HG02884 (cell line): ENCODE measurements at regions not wholly inside any gene's neighbourhood (a gene's known extent, or its start where the extent isn't known, plus 50 kb on each side); places are given as distances from the start of the nearest gene placed in this dataset.

Experiments
- ATAC-seq: cut with Tn5 transposase; IDR thresholded peaks from one replicate; pipeline ENCODE4 v1.9.1; 2021; ENCODE audit warnings: mild to moderate bottlenecking, moderate library complexity; ENCODE audit not compliant: unreplicated experiment

- no peak for ATAC-seq
Observed at GRCh38 chr4:36917413-36917812, 327.1 kb upstream of the NWD2 start.

- ATAC-seq = no peak
Observed at GRCh38 chr4:36919721-36920120, 324.8 kb upstream of the NWD2 start.

- no peak for ATAC-seq
Observed at GRCh38 chr4:36921476-36922216, 322.9 kb upstream of the NWD2 start.

GRCh38 chr4:36930562-36931111 is 313.9 kb upstream of the NWD2 start:
- no peak for ATAC-seq

- ATAC-seq = no peak
Observed at GRCh38 chr4:36944232-36944631, 300.3 kb upstream of the NWD2 start.

- no peak for ATAC-seq
Observed at GRCh38 chr4:36961420-36961819, 283.1 kb upstream of the NWD2 start.

GRCh38 chr4:36966756-36967460 is 277.6 kb upstream of the NWD2 start:
- ATAC-seq = no peak

GRCh38 chr4:36979533-36979932 is 265.0 kb upstream of the NWD2 start:
- ATAC-seq = no peak

- peak; percentile 90 for ATAC-seq
Observed at GRCh38 chr4:36990128-36990872, 254.2 kb upstream of the NWD2 start.

- peak; percentile 74 for ATAC-seq
Observed at GRCh38 chr4:36997727-36998126, 246.8 kb upstream of the NWD2 start.

GRCh38 chr4:37000281-37000680 is 244.3 kb upstream of the NWD2 start:
- ATAC-seq = no peak

- no peak for ATAC-seq
Observed at GRCh38 chr4:37001688-37002436, 242.7 kb upstream of the NWD2 start.

- no peak for ATAC-seq
Observed at GRCh38 chr4:37002625-37003024, 241.9 kb upstream of the NWD2 start.

- no peak for ATAC-seq
Observed at GRCh38 chr4:37008199-37008598, 236.3 kb upstream of the NWD2 start.

GRCh38 chr4:37014584-37014983 is 230.0 kb upstream of the NWD2 start:
- no peak for ATAC-seq

GRCh38 chr4:37015391-37015790 is 229.2 kb upstream of the NWD2 start:
- ATAC-seq = no peak

GRCh38 chr4:37023504-37023903 is 221.0 kb upstream of the NWD2 start:
- peak; percentile 86 for ATAC-seq

GRCh38 chr4:37023996-37024395 is 220.5 kb upstream of the NWD2 start:
- ATAC-seq = no peak

GRCh38 chr4:37040816-37041215 is 203.7 kb upstream of the NWD2 start:
- no peak for ATAC-seq

GRCh38 chr4:37043342-37043741 is 201.2 kb upstream of the NWD2 start:
- ATAC-seq = peak; percentile 91

- ATAC-seq = no peak
Observed at GRCh38 chr4:37051111-37051510, 193.4 kb upstream of the NWD2 start.
